HG03565 (cell line): ENCODE measurements at regions not wholly inside any gene's neighbourhood (a gene's known extent, or its start where the extent isn't known, plus 50 kb on each side); places are given as distances from the start of the nearest gene placed in this dataset.

Source experiments
- ATAC-seq: cut with Tn5 transposase; IDR thresholded peaks from one replicate; pipeline ENCODE4 v1.9.1; 2021; ENCODE audit warnings: mild to moderate bottlenecking, moderate library complexity; ENCODE audit not compliant: unreplicated experiment

DNA sequence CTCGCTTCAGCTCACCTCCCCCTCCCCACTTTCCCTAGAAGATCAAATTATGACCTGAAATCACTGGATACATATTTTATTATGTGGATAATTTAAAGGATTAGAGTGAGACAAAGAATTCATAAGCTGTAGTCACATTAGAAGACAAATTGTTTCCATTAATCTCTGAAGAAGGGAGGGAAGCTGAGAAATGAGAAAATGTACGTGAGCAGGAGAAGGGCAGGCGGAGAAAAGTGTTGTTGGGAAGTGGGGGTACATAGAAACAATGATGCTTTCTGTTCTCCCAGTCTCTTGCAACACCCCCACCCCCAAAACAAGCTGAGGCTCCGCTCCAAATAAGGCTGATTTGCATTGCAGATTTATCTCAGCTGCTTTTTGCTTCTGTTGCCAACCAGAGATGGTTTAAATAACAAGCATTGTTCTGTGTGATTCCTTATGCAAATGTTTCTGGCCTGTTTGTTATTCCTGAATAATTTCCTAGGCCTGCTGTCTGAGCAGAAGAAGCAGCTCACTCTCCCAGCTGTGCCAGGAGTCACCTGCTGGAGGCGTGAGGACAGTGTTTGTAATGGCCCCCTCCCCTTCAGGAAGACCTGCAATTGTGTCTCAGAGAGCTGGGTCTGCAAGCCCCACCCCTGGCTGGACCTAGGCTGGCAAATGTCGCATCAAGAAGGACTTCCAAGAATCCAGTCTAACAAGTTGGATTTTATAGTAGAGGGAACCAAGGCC is 121.8 kb upstream of the TNR start:
- ATAC-seq = no peak

DNA sequence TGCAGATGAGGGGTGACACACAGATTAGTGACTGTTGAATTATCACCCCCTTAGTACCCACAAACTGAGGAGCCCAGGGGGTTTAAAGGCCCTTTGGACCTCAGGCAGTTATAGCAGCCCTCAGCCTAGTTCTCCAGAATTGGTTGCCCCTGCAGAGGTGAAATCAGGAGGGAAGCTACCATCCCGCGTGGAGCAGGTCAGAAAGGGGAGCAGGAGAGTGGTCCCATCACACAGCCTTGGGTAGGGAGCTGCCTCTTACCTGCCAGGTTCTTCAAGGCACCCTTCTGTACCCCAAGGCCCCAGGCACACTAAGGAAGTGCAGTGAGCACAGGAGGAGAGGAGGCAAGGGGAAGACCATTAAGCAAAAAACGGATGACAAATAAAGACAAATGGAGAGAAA is 121.2 kb upstream of the TNR start:
- ATAC-seq = no peak

GRCh38 chr1:175864183-175864582 is 120.8 kb upstream of the TNR start:
- ATAC-seq = no peak

DNA sequence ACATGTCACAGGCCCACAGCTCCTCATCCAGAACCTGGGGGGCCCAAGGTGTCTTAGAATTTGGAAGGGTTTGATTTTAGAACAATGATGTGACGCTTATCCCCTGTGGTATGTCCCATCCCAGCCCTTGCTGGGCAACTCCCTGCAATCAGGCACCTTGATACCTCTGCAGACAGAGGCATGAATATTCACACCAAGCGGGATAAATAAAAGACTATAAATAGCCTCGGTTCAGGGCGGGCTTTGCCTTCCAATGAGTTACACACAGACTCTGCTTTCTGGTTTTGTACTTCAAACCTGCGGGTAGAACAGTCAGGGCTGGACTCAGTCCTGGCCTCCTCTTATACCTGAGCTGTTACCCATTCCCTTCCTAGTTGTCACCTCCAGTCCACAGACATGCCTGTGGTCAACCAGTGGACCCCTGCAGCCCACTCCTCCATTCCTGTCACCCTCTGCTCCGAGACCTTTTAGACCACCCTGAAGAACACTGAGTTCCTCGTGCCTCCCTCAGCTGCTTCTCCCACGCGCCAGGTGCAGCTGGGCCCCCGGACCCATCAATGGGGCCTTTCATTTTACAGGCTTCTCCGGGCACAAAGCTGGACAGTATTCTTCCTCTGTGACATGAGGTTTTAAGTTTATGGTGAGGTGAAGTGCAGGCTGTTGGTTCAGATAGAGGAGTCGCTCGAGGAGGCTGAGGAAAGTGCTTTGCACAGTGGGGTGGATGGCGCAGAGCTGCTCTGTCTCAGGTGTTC is 120.1 kb upstream of the TNR start:
- no peak for ATAC-seq

GRCh38 chr1:175862408-175862807 is 119.0 kb upstream of the TNR start:
- no peak for ATAC-seq

DNA sequence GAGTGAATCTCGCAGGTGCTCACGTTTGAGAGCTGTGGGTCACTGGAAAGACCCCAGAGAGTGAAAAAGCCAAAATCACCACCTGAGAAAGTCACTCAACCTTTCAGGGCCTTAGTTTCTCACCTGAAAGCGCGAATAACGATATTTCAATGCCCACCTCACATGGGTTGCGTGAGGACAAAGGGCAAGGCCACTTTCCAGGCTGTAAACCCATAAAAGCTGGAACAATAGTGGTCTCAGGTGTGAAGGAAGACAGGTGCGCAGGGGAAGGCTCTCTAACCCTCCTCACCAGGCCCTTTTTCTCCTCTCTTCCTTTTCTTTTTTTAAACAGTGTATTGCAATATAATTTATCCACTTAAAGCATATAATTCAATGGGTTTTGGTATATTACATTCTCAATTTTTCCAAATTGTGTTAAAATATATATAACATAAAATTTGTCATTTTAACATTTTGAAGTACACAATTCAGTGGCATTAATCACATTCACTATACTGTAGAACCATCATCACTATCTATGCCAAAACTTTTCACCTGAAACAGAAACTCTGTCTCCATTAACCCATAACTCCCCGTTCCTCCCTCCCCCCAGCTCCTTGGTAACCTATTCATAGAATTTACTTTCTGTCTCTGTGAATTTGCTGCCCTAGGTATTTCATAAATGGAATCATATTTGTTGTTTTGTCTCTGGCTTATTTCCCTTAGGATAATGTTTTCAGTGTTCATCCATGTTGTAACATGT is 118.4 kb upstream of the TNR start:
- no peak for ATAC-seq

DNA sequence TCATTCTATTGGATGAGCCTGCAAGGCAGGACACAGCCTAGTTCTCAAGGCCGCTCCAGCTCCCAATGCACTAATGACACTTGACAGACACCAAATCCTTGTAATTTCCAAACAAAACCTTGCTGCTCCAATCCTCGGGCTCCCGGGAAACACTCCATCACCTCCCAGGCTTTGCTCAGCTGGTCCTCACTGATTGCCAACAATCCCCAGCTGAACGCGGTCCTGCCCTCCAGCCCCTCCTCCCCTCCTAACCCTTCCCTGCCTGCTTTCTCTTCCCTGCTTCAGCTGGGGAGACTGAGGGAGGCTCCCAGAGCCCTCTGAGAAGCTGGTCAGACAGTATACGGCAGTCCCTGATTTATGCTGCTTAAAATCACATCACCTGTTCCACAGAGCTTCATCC is 114.4 kb upstream of the TNR start:
- ATAC-seq = no peak

DNA sequence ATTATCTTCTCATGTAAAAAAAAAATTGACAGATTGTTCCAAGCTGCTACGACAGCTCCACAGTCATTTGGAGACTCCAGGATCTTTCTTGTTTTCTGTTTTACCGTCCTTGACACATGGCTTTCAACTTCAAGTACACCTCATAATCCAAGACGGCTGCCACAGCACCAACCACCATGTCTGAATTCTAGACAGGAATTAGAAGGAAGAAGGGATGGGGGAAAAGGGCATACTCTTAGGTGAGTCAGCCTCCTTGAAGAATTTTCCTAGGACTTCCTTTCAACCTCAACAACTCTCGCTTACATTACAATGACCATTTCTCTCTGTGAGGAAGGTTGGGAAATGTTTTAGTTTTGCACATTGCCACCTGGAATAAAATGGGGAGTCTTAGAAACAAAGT is 110.3 kb upstream of the TNR start:
- no peak for ATAC-seq

- ATAC-seq = no peak
Observed at GRCh38 chr1:175851749-175852148, 108.4 kb upstream of the TNR start.

DNA sequence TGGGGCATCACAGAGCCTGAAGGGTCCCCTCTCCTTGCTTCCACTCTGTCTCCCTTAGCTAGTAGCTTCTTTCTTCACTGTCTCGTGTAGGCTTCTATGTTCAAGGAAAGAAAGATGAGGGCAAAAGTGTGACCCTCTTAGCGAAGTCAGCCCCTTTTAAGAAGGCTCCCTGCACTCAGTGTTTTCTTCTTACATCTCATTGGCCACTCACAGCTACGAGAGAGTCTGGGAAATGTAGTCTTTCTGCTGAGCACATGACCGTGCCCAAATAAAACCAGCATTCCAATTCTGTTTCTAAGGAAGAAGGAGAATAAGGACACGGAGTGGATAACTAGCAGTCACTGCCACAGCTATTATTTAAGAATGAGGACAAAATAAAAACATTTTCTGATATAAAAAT is 104.9 kb upstream of the TNR start:
- no peak for ATAC-seq

GRCh38 chr1:175845985-175846384 is 102.6 kb upstream of the TNR start:
- no peak for ATAC-seq

DNA sequence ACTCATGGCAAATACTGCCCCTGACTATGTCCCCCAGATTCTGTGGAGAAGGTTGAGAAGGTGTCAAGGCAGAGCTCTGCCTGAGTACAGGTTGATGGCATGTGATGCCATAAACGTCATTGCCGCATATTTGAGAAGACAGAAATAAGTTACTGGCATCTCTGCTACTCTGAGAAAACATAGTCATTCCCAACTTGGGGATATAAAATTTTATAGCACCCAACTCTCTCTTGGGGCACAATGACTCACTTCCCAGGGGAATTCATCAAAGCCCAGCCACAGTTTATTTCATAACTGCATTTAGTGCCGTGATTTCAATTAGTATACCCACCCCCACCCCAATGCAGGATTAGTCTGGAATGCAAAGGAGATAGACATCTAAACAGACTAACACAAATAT is 101.9 kb upstream of the TNR start:
- ATAC-seq = no peak

- ATAC-seq = no peak
Observed at GRCh38 chr1:175844877-175845276, 101.5 kb upstream of the TNR start.

DNA sequence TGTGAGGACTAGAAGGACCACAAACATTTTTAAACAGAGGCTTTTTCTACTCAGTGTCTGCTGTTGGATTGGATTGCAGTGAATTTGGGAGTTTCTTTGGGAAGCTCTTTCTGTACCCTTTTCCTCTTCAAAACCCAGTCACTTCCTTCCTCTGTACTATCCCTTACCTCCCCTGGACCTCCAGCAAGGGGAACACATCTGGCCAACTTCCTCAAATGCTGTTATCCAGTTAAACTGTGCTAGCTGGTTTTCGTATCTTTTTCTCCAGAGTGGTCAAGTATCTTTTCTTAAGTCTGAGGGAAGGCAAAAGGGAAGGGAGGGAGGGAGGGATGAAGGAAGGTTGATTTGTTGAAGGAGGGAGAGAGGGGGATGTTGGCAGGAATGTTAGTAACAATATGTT is 99.2 kb upstream of the TNR start:
- ATAC-seq = no peak

DNA sequence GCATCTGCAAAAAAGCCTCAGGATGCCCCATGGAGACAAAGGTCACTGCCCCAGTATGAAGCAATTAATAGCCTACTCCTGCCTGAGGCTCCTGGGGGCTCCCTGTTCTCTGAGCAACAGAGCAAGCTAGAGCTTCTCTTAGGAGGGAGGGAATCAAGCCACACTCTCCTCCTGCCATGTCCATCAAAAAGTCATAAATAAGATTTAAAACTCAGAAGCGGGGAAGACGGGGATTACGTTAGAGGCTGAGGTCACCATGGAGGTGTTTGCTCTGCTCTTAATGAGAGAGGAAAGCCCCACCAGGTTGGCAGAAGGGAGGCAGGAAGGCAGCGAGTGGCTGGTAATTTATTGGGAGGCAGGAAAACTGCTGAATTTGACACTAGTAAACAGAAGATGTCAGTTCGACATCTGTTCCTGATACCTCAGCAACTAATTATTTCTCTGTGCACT is 98.4 kb upstream of the TNR start:
- no peak for ATAC-seq

DNA sequence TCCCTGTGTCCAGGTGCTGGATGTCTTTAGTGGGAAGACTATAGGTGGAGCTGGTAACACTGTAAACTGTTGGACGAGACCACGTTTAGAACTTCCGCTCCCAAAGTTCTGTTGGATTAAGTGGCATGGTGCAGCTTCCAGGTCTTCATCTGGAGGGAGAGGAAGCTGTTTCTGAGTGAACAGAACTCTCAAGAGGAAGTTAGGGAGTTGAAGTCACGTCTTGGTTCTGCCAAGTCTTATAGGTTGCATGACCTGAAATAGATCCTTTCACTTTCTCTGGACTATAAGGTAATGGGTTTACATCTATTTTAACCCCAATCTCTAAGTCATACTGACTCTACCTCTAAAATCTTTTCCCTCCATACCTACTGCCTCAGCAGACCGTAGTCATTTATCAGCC is 97.4 kb upstream of the TNR start:
- ATAC-seq = no peak

- ATAC-seq = no peak
Observed at GRCh38 chr1:175839779-175840669, 96.6 kb upstream of the TNR start.

GRCh38 chr1:175834597-175834996 is 91.2 kb upstream of the TNR start:
- ATAC-seq = no peak

DNA sequence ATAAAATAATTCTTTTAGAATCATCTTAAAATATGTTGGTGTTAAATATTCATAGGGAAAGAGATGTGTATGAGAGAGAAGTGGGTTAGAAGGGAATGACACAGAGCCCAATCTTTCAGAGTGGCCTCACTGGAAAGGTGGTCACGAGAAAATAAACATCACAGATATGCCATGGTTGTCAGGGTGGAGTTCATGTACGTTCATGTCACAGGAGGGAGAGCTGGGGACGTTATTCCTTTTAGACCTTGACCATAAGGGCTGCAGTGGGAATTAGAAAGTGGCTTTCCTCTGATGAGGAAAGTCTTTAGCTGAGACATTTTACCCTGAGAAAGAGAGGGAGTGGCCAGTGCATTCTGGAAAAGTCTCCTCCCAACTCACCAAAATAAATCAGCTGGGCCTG is 90.6 kb upstream of the TNR start:
- no peak for ATAC-seq

GRCh38 chr1:175833502-175833901 is 90.1 kb upstream of the TNR start:
- ATAC-seq = no peak

- no peak for ATAC-seq
Observed at GRCh38 chr1:175830500-175830899, 87.1 kb upstream of the TNR start.
